Lower lobe of right lung (tissue), 2 donors: ENCODE measurements at regions not wholly inside any gene's neighbourhood (a gene's known extent, or its start where the extent isn't known, plus 50 kb on each side); places are given as distances from the start of the nearest gene placed in this dataset.
"Not testable (repeated sequence)": the region's sequence is repeated elsewhere in the genome, so short reads cannot be mapped to it uniquely, and the experiment has no call there.

Experiments used
- ATAC-seq, 2 donors: fragments of 200-7000 bp; cut with Tn5 transposase; one replicate each; pipeline ENCODE4 v1.9.1; 2020 to 2022; ENCODE audit warnings: mild to moderate bottlenecking in 2 of 2, moderate library complexity in 2 of 2
- DNase-seq: peaks from one replicate; pipeline ENCODE4 v3.0.0-alpha.2; 2020
- H3K27ac ChIP-seq: fragments of 200-600 bp; one replicate; pipeline ENCODE4 v1.8.0; 2022
- H3K27me3 ChIP-seq: fragments of 200-600 bp; one replicate; pipeline ENCODE4 v1.8.0; 2022; ENCODE audit warnings: low read depth
- H3K36me3 ChIP-seq: fragments of 200-600 bp; one replicate; pipeline ENCODE4 v1.8.0; 2022; ENCODE audit warnings: mild to moderate bottlenecking
- H3K4me1 ChIP-seq: fragments of 200-600 bp; one replicate; pipeline ENCODE4 v1.8.0; 2022
- H3K4me3 ChIP-seq: fragments of 200-600 bp; one replicate; pipeline ENCODE4 v1.8.0; 2022; ENCODE audit warnings: mild to moderate bottlenecking
- H3K9me3 ChIP-seq: fragments of 200-600 bp; one replicate; pipeline ENCODE4 v1.8.0; 2022
- CTCF ChIP-seq: fragments of 200-600 bp; IDR thresholded peaks from one replicate; pipeline ENCODE4 v1.8.0; 2022; ENCODE audit warnings: antibody characterized with exemption, mild to moderate bottlenecking
- intact Hi-C: fragments of 100-400 bp; cut with DNase I; formaldehyde crosslinking; loops from one replicate; pipeline ENCODE4 v1.11.0; 2022
- donor health status: DM: no; HTN: yes; CAD: no; lungs with severe emphysema.

- H3K4me3 ChIP-seq, DNase-seq, H3K27me3 ChIP-seq, intact Hi-C loops, H3K36me3 ChIP-seq, H3K27ac ChIP-seq, H3K9me3 ChIP-seq, ATAC-seq, H3K4me1 ChIP-seq: not testable (repeated sequence)
Measured at GRCh38 chr10:38969553-38969952, 875.4 kb downstream of the ZNF37A start.

GRCh38 chr10:38979535-38979934 is 885.4 kb downstream of the ZNF37A start:
- Histone ChIP-seq H3K27me3 (no peaks in the 10 kb centered on the region), H3K9me3 (no peaks in the 10 kb centered on the region), H3K27ac (no peak overlapping the region), H3K4me1 (no peaks in the 10 kb centered on the region), H3K4me3 (no peak overlapping the region), H3K36me3 (no peaks in the 10 kb centered on the region)
- ATAC-seq (peak in 1 of 2 donors; percentile 51), DNase-seq (no peak)
- no peak for TF ChIP-seq CTCF
- intact Hi-C loops, result no loop called here
